SK-N-SH (cell line): ENCODE measurements at regions not wholly inside any gene's neighbourhood (a gene's known extent, or its start where the extent isn't known, plus 50 kb on each side); places are given as distances from the start of the nearest gene placed in this dataset.

Experiments
- CTCF ChIA-PET: fragments of 300-600, 350-600 bp; formaldehyde crosslinking; extraction: SDS; loops from one replicate; lab custom pipeline; 2021; lab: Yijun Ruan, JAX
- POLR2A ChIA-PET: fragments of 350-600 bp; sonication (Branson Sonifier 250); formaldehyde crosslinking; extraction: SDS; loops from one replicate; lab custom pipeline; 2020; ENCODE audit warnings: antibody characterized with exemption, inconsistent platforms; lab: Yijun Ruan, JAX
- DNase-seq: peaks from one replicate; pipeline ENCODE4 v3.0.0; 2012
- H2AFZ ChIP-seq: fragments of 200-600 bp; sonication (generic); 2 replicates; pipeline ENCODE4 v1.8.1; 2016; ENCODE audit warnings: antibody characterized with exemption, mild to moderate bottlenecking, low read depth
- H3F3A ChIP-seq: fragments of 200-600 bp; sonication (generic); replicated peaks from 2 replicates; pipeline ENCODE3; 2016; ENCODE audit warnings: antibody characterized with exemption, mild to moderate bottlenecking; ENCODE audit not compliant: insufficient read depth
- H3K27ac ChIP-seq, 2 experiments: fragments of 200-500 bp in 1 of 2; fragments of 200-600 bp in 1 of 2; sonication (Bioruptor generic) in 1 of 2; sonication (generic), shearing (Covaris generic) in 1 of 2; 2 replicates each; pipeline versions ENCODE4 v1.5.1 to v1.6.1; 2014 to 2016; ENCODE audit warnings: low read depth in 2 of 2, inconsistent platforms in 1 of 2, low read length in 1 of 2, mild to moderate bottlenecking in 1 of 2, mixed read lengths in 1 of 2
- H3K27me3 ChIP-seq: fragments of 200-600 bp; sonication (generic), shearing (Covaris generic); 2 replicates; pipeline ENCODE4 v1.6.1; 2016; ENCODE audit warnings: mixed run types; ENCODE audit not compliant: insufficient read depth
- H3K36me3 ChIP-seq, 2 experiments: fragments of 200-500 bp in 1 of 2; fragments of 200-600 bp in 1 of 2; sonication (Bioruptor generic) in 1 of 2; sonication (generic) in 1 of 2; replicated peaks in 1 of 2; 2 replicates each; pipeline versions ENCODE3 to v1.5.1; 2014 to 2016; ENCODE audit warnings: low read length in 1 of 2, mild to moderate bottlenecking in 1 of 2; ENCODE audit not compliant: insufficient read depth in 2 of 2, control insufficient read depth in 1 of 2
- H3K4me1 ChIP-seq, 2 experiments: fragments of 200-500 bp in 1 of 2; fragments of 200-600 bp in 1 of 2; sonication (Bioruptor generic) in 1 of 2; sonication (generic), shearing (Covaris generic) in 1 of 2; 2 replicates each; pipeline versions ENCODE4 v1.5.1 to v1.6.1; 2014 to 2016; ENCODE audit warnings: low read depth in 1 of 2, low read length in 1 of 2, mixed run types in 1 of 2; ENCODE audit not compliant: insufficient read depth in 2 of 2, control insufficient read depth in 1 of 2
- H3K4me2 ChIP-seq: fragments of 200-600 bp; sonication (generic), shearing (Covaris generic); 2 replicates; pipeline ENCODE4 v1.6.1; 2017; ENCODE audit warnings: mixed run types
- H3K4me3 ChIP-seq, 2 experiments: fragments of 200-500 bp in 1 of 2; fragments of 200-600 bp in 1 of 2; sonication (Bioruptor generic) in 1 of 2; sonication (generic), shearing (Covaris generic) in 1 of 2; 2 replicates each; pipeline versions ENCODE4 v1.5.1 to v1.8.1; 2014 to 2016; ENCODE audit warnings: low read depth in 2 of 2, inconsistent platforms in 1 of 2, low read length in 1 of 2, mild to moderate bottlenecking in 1 of 2, mixed read lengths in 1 of 2, moderate library complexity in 1 of 2
- H3K79me2 ChIP-seq: fragments of 200-600 bp; sonication (generic); 2 replicates; pipeline ENCODE4 v1.8.1; 2017; ENCODE audit warnings: mild to moderate bottlenecking; ENCODE audit not compliant: insufficient read depth
- H3K9ac ChIP-seq: fragments of 200-600 bp; sonication (generic); 2 replicates; pipeline ENCODE4 v1.6.1; 2017; ENCODE audit warnings: mixed run types
- H3K9me2 ChIP-seq: fragments of 200-600 bp; sonication (generic); 2 replicates; pipeline ENCODE4 v1.6.1; 2017; ENCODE audit warnings: mixed run types
- H3K9me3 ChIP-seq: fragments of 200-600 bp; sonication (generic); 2 replicates; pipeline ENCODE4 v1.6.1; 2017; ENCODE audit warnings: mixed run types, mild to moderate bottlenecking, moderate library complexity
- H4K20me1 ChIP-seq: fragments of 200-600 bp; sonication (generic); 2 replicates; pipeline ENCODE4 v1.6.1; 2017; ENCODE audit warnings: mild to moderate bottlenecking, mixed run types; ENCODE audit not compliant: insufficient read depth
- EZH2phosphoT487 ChIP-seq: fragments of 200-600 bp; sonication (generic); IDR thresholded peaks from 2 replicates; pipeline ENCODE4 v1.6.1; 2017; ENCODE audit warnings: low read depth, mixed run types, mild to moderate bottlenecking, antibody characterized with exemption, moderate library complexity, borderline replicate concordance
- FOXJ3 ChIP-seq: sonication (generic); formaldehyde crosslinking; IDR thresholded peaks from 2 replicates; pipeline ENCODE4 v1.5.1; 2020; ENCODE audit warnings: mild to moderate bottlenecking, missing genetic modification reagents
- GATA2 ChIP-seq: sonication (generic); formaldehyde crosslinking; IDR thresholded peaks from 2 replicates; pipeline ENCODE4 v1.5.0; 2020; ENCODE audit warnings: mild to moderate bottlenecking, missing genetic modification reagents
- JUND ChIP-seq: IDR thresholded peaks from 2 replicates; pipeline ENCODE4 v1.4.0; 2012
- MEF2A ChIP-seq: IDR thresholded peaks from 2 replicates; pipeline ENCODE4 v1.4.0; 2012; ENCODE audit warnings: low read depth, borderline replicate concordance
- MXI1 ChIP-seq: IDR thresholded peaks from 2 replicates; pipeline ENCODE4 v1.6.1; 2012; ENCODE audit warnings: mild to moderate bottlenecking, low read depth, low read length, improper control_type of control experiment
- NFIC ChIP-seq: IDR thresholded peaks from 2 replicates; pipeline ENCODE4 v1.4.0; 2012; ENCODE audit warnings: borderline replicate concordance
- POLR2AphosphoS5 ChIP-seq: IDR thresholded peaks from 2 replicates; pipeline ENCODE4 v1.6.1; 2012; ENCODE audit warnings: low read depth, low read length
- RAD21 ChIP-seq: IDR thresholded peaks from 2 replicates; pipeline ENCODE4 v1.6.1; 2012; ENCODE audit warnings: mild to moderate bottlenecking, low read length
- RCOR1 ChIP-seq: fragments of 150-350 bp; IDR thresholded peaks from 2 replicates; pipeline ENCODE4 v1.6.1; 2017; ENCODE audit warnings: antibody characterized with exemption, low read length
- SIN3A ChIP-seq: IDR thresholded peaks from 2 replicates; pipeline ENCODE4 v1.6.1; 2012; ENCODE audit warnings: low read depth, mild to moderate bottlenecking, low read length, moderate library complexity, borderline replicate concordance
- YY1 ChIP-seq: IDR thresholded peaks from 2 replicates; pipeline ENCODE4 v1.4.0; 2012; ENCODE audit warnings: low read depth, mild to moderate bottlenecking
- WGBS: methylation state at CpG from one replicate; pipeline ENCODE4 v1.1.6; 2017; ENCODE audit warnings: low lambda C conversion rate; 5-methylcytosine and 5-hydroxymethylcytosine counted together
- TF ChIP-seq, protein P1 (sequence below): IDR thresholded peaks from 2 replicates; pipeline ENCODE4 v1.4.0; 2012; ENCODE audit warnings: low read depth
- TF ChIP-seq, protein P2 (sequence below): fragments of 150-350 bp; IDR thresholded peaks from 2 replicates; pipeline ENCODE4 v1.6.1; 2016; ENCODE audit warnings: mild to moderate bottlenecking, low read depth, low read length
- TF ChIP-seq, protein P3 (sequence below): IDR thresholded peaks from 2 replicates; pipeline ENCODE4 v1.4.0; 2012; ENCODE audit warnings: low read depth, borderline replicate concordance

DNA sequence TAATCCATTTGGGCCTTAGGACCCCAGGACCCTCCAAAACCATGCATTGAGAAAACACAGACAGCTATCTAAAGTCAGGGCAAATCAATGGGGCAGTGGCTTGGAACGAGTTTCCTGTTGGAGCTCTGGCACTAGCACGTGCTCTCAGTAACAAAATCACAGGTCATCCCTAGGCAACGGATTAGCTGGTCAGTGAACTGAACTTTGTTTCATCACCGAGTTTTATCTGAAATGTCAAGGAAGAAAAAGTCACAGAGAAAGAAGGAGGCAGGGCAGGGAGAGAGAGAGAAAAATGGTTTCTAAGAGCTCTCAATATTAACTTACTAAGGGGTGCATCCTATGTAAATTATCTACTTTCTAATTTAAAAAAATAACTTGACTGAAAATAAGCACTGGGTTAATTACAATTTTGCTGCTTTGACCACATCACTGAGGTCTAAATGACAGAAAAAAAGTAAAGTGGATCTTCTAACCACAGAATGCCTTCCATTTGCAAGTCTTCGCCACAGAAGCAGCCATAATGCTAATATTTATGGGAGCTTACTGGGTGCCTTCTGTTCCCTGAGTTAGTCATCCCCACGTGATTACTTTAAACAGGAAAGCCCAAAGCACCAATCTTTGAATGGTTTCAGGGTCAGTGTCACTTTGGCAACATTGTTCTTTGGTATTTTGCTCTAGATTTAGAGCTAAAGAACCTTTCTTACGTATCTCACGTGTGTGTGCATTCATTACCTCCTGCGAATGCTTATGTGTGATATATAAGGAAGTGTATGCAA lies 503.9 kb downstream of the RASEF start:
- Histone ChIP-seq H3K79me2 (no peaks in the 10 kb centered on the region), H3K36me3 (no peaks in the 10 kb centered on the region), H3K27me3 (no peaks in the 10 kb centered on the region), H3K4me3 (no peak overlapping the region), H3K9ac (no peak overlapping the region), H3K4me1 (peaks cover 0 to 19% of the 10 kb centered on the region in 2 experiments; a peak in 2 of 4 replicates), H3K9me3 (no peaks in the 10 kb centered on the region), H3K9me2 (no peaks in the 10 kb centered on the region), H2AFZ (no peak overlapping the region), H3F3A (no peaks in the 10 kb centered on the region), H4K20me1 (no peaks in the 10 kb centered on the region), H3K4me2 (no peak overlapping the region), H3K27ac (no peak overlapping the region)
- ChIA-PET POLR2A (no interaction called here), CTCF (interaction anchor here (1.4 to 1.6 kb wide), 3 partner anchors 10 to 48 kb away, joined by 3 to 4 read pairs (median 4); no protein-coding TSS in a partner anchor)
- no peak for TF ChIP-seq MEF2A
- no peak for TF ChIP-seq NFIC
- no peak for TF ChIP-seq MXI1
- TF ChIP-seq, protein P1, sequence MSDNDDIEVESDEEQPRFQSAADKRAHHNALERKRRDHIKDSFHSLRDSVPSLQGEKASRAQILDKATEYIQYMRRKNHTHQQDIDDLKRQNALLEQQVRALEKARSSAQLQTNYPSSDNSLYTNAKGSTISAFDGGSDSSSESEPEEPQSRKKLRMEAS: no peak
- TF ChIP-seq YY1: no peak
- TF ChIP-seq, protein P2, sequence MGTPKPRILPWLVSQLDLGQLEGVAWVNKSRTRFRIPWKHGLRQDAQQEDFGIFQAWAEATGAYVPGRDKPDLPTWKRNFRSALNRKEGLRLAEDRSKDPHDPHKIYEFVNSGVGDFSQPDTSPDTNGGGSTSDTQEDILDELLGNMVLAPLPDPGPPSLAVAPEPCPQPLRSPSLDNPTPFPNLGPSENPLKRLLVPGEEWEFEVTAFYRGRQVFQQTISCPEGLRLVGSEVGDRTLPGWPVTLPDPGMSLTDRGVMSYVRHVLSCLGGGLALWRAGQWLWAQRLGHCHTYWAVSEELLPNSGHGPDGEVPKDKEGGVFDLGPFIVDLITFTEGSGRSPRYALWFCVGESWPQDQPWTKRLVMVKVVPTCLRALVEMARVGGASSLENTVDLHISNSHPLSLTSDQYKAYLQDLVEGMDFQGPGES: no peak
- no peak for TF ChIP-seq SIN3A
- no peak for TF ChIP-seq FOXJ3 (CRISPR knock-in tag)
- TF ChIP-seq EZH2phosphoT487: no peak
- TF ChIP-seq JUND: no peak
- DNase-seq: no peak
- 66% methylated on average over 9 of the region's 9 CpGs for WGBS

DNA sequence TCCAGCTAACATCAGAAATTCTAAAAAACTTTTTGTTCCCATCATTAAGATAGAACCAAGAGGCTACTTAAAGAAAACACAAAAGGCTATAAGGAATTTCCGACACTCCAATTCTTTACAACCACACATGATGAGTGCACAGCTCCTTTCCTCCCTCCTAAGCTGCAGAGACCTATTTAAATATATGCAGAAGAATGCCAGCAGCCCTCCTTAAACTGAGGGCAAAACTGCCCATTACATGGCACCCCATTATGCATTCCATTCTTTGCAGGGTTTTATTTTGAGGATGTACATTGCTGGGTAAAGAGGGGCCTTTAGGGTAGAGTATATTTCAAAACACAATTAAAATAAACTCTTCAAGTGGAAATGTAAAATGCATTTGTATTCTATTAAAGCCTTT lies 502.9 kb downstream of the RASEF start:
- ChIA-PET POLR2A (no interaction called here), CTCF (interaction anchor here (1.3 to 1.6 kb wide), 3 partner anchors 11 to 47 kb away, joined by 3 to 4 read pairs (median 4); no protein-coding TSS in a partner anchor)
- no peak overlapping the region for H3K4me3 ChIP-seq
- no peaks in the 10 kb centered on the region for H3K36me3 ChIP-seq
- no peak overlapping the region for H2AFZ ChIP-seq
- TF ChIP-seq EZH2phosphoT487 (no peak), RAD21 (no peak), GATA2 (CRISPR knock-in tag) (no peak), POLR2AphosphoS5 (no peak), RCOR1 (no peak)
- TF ChIP-seq, protein P2: no peak
- TF ChIP-seq, protein P3, sequence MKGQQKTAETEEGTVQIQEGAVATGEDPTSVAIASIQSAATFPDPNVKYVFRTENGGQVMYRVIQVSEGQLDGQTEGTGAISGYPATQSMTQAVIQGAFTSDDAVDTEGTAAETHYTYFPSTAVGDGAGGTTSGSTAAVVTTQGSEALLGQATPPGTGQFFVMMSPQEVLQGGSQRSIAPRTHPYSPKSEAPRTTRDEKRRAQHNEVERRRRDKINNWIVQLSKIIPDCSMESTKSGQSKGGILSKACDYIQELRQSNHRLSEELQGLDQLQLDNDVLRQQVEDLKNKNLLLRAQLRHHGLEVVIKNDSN: no peak
- peak overlapping the region in 1 of 2 experiments; percentile 29; a peak in 1 of 4 replicates for H3K27ac ChIP-seq
- DNase-seq: no peak
- H3K4me2 ChIP-seq: no peak overlapping the region
- WGBS: 85% methylated on average over 1 of the region's 1 CpG
- H4K20me1 ChIP-seq: no peaks in the 10 kb centered on the region
- no peak overlapping the region for H3K9ac ChIP-seq
- no peaks in the 10 kb centered on the region for H3K9me3 ChIP-seq
- H3K27me3 ChIP-seq: no peaks in the 10 kb centered on the region
- no peaks in the 10 kb centered on the region for H3K79me2 ChIP-seq
- H3K9me2 ChIP-seq: no peaks in the 10 kb centered on the region
- no peaks in the 10 kb centered on the region for H3F3A ChIP-seq
- peaks cover 0 to 10% of the 10 kb centered on the region in 2 experiments; a peak in 2 of 4 replicates for H3K4me1 ChIP-seq
